HEK293 (cell line): ENCODE measurements at regions not wholly inside any gene's neighbourhood (a gene's known extent, or its start where the extent isn't known, plus 50 kb on each side); places are given as distances from the start of the nearest gene placed in this dataset.

Experiments
- CTCF ChIA-PET: fragments of 350-600 bp; formaldehyde crosslinking; extraction: SDS; loops from one replicate; lab custom pipeline; 2021; ENCODE audit warnings: antibody characterized with exemption; lab: Yijun Ruan, JAX
- POLR2A ChIA-PET: fragments of 300-600 bp; formaldehyde crosslinking; extraction: SDS; loops from one replicate; lab custom pipeline; 2020; ENCODE audit warnings: antibody characterized with exemption, inconsistent platforms; lab: Yijun Ruan, JAX
- H3K27ac ChIP-seq: fragments of 200-500 bp; sonication (Bioruptor generic); 2 replicates; pipeline ENCODE4 v1.5.1; 2014; ENCODE audit warnings: low read depth, low read length, control low read depth, inconsistent platforms; ENCODE audit errors: extremely low read depth
- H3K36me3 ChIP-seq, 2 experiments: fragments of 200-500 bp in 1 of 2; sonication (Bioruptor generic) in 1 of 2; 1 replicate in 1 of 2; 2 replicates in 1 of 2; pipeline ENCODE4 v1.5.1; 2014 to 2017; ENCODE audit warnings: inconsistent platforms in 2 of 2, low read length in 2 of 2; ENCODE audit not compliant: control insufficient read depth in 2 of 2, insufficient read depth in 1 of 2
- H3K4me1 ChIP-seq: fragments of 200-500 bp; sonication (Bioruptor generic); 2 replicates; pipeline ENCODE4 v1.5.1; 2014; ENCODE audit warnings: mild to moderate bottlenecking, low read length, inconsistent platforms; ENCODE audit not compliant: control insufficient read depth, insufficient read depth
- H3K4me3 ChIP-seq: 2 replicates; pipeline ENCODE4 v1.5.1; 2011; ENCODE audit warnings: low read depth, mild to moderate bottlenecking, control low read depth, low read length, moderate library complexity
- H3K9me3 ChIP-seq: fragments of 200-500 bp; sonication (Bioruptor generic); 2 replicates; pipeline ENCODE4 v1.5.1; 2014; ENCODE audit warnings: low read depth, low read length, inconsistent platforms; ENCODE audit not compliant: control insufficient read depth, insufficient read depth
- BCL6B ChIP-seq: fragments of 450-650 bp; formaldehyde crosslinking; IDR thresholded peaks from 2 replicates; pipeline ENCODE4 v1.5.1; 2017; ENCODE audit warnings: missing biosample characterization, missing genetic modification characterization
- IKZF3 ChIP-seq: fragments of 450-650 bp; IDR thresholded peaks from 2 replicates; pipeline ENCODE4 v1.5.0; 2018; ENCODE audit warnings: missing biosample characterization, mild to moderate bottlenecking, missing genetic modification characterization, moderate library complexity
- KLF9 ChIP-seq: fragments of 450-650 bp; formaldehyde crosslinking; IDR thresholded peaks from 2 replicates; pipeline ENCODE4 v1.5.1; 2016; ENCODE audit warnings: missing biosample characterization, missing genetic modification characterization, low read depth
- PRDM1 ChIP-seq: fragments of 450-650 bp; formaldehyde crosslinking; IDR thresholded peaks from 2 replicates; pipeline ENCODE4; 2016; ENCODE audit warnings: missing biosample characterization, missing genetic modification characterization
- REPIN1 ChIP-seq: fragments of 450-650 bp; formaldehyde crosslinking; IDR thresholded peaks from 2 replicates; pipeline ENCODE4 v1.5.1; 2017; ENCODE audit warnings: missing biosample characterization, missing genetic modification characterization, low read depth
- SP2 ChIP-seq: fragments of 450-650 bp; formaldehyde crosslinking; IDR thresholded peaks from 2 replicates; pipeline ENCODE4 v1.5.1; 2016; ENCODE audit warnings: missing biosample characterization, missing genetic modification characterization
- TCF7L2 ChIP-seq: IDR thresholded peaks from 2 replicates; pipeline ENCODE4 v1.6.1; 2011; ENCODE audit warnings: low read depth, mild to moderate bottlenecking, inconsistent platforms, low read length, moderate library complexity, borderline replicate concordance
- TSHZ1 ChIP-seq: fragments of 450-650 bp; formaldehyde crosslinking; IDR thresholded peaks from 2 replicates; pipeline ENCODE4 v1.5.1; 2016; ENCODE audit warnings: missing biosample characterization, missing genetic modification characterization, borderline replicate concordance
- WT1 ChIP-seq: fragments of 450-650 bp; formaldehyde crosslinking; IDR thresholded peaks from 2 replicates; pipeline ENCODE4 v1.5.1; 2016; ENCODE audit warnings: missing biosample characterization, missing genetic modification characterization
- ZBTB20 ChIP-seq: fragments of 450-650 bp; formaldehyde crosslinking; IDR thresholded peaks from 2 replicates; pipeline ENCODE4 v1.5.1; 2016; ENCODE audit warnings: missing biosample characterization, missing genetic modification characterization
- ZFHX2 ChIP-seq: fragments of 450-650 bp; formaldehyde crosslinking; conservative IDR thresholded peaks from 2 replicates; pipeline ENCODE4 v1.5.1; 2016; ENCODE audit warnings: missing biosample characterization, missing genetic modification characterization
- ZFP69B ChIP-seq: fragments of 450-650 bp; formaldehyde crosslinking; IDR thresholded peaks from 2 replicates; pipeline ENCODE4 v1.5.1; 2016; ENCODE audit warnings: missing biosample characterization, missing genetic modification characterization
- ZNF140 ChIP-seq: fragments of 450-650 bp; formaldehyde crosslinking; IDR thresholded peaks from 2 replicates; pipeline ENCODE4 v1.5.1; 2016; ENCODE audit warnings: missing biosample characterization, missing genetic modification characterization
- ZNF16 ChIP-seq: fragments of 450-650 bp; formaldehyde crosslinking; IDR thresholded peaks from 2 replicates; pipeline ENCODE4 v1.5.1; 2016; ENCODE audit warnings: low read depth, missing biosample characterization, missing genetic modification characterization
- ZNF311 ChIP-seq: fragments of 450-650 bp; formaldehyde crosslinking; IDR thresholded peaks from 2 replicates; pipeline ENCODE4 v1.5.1; 2017; ENCODE audit warnings: missing biosample characterization, missing genetic modification characterization, borderline replicate concordance
- ZNF501 ChIP-seq: fragments of 450-650 bp; formaldehyde crosslinking; IDR thresholded peaks from 2 replicates; pipeline ENCODE4 v1.5.1; 2016; ENCODE audit warnings: missing biosample characterization, missing genetic modification characterization
- ZNF513 ChIP-seq: fragments of 450-650 bp; IDR thresholded peaks from 2 replicates; pipeline ENCODE4 v1.5.1; 2018; ENCODE audit warnings: missing biosample characterization, missing genetic modification characterization
- ZNF558 ChIP-seq: fragments of 450-650 bp; formaldehyde crosslinking; IDR thresholded peaks from 2 replicates; pipeline ENCODE4 v1.5.1; 2016; ENCODE audit warnings: missing biosample characterization, missing genetic modification characterization
- ZNF707 ChIP-seq: fragments of 450-650 bp; formaldehyde crosslinking; IDR thresholded peaks from 2 replicates; pipeline ENCODE4 v1.5.1; 2016; ENCODE audit warnings: missing biosample characterization, missing genetic modification characterization
- ZNF785 ChIP-seq: fragments of 450-650 bp; formaldehyde crosslinking; IDR thresholded peaks from 2 replicates; pipeline ENCODE4 v1.5.1; 2016; ENCODE audit warnings: missing biosample characterization, missing genetic modification characterization
- ZNF843 ChIP-seq: fragments of 450-650 bp; formaldehyde crosslinking; IDR thresholded peaks from 2 replicates; pipeline ENCODE4 v1.5.1; 2016; ENCODE audit warnings: missing biosample characterization, missing genetic modification characterization

GRCh38 chr16:26295625-26296304 lies 604.0 kb downstream of the HS3ST4 start:
- CTCF ChIA-PET, result no interaction called here

GRCh38 chr16:26301516-26301915 lies 609.8 kb downstream of the HS3ST4 start:
- Histone ChIP-seq H3K36me3 (no peaks in the 10 kb centered on the region), H3K9me3 (no peaks in the 10 kb centered on the region), H3K4me1 (no peaks in the 10 kb centered on the region), H3K4me3 (no peak overlapping the region), H3K27ac (no peak overlapping the region)
- ChIA-PET POLR2A (no interaction called here), CTCF (no interaction called here)
- TF ChIP-seq REPIN1 (tag by site-specific recombination), result no peak
- no peak for TF ChIP-seq ZFHX2 (tag by site-specific recombination)
- TF ChIP-seq BCL6B, result no peak
- no peak for TF ChIP-seq ZNF785
- no peak for TF ChIP-seq IKZF3 (tag by site-specific recombination)
- TF ChIP-seq SP2 (tag by site-specific recombination), result no peak
- no peak for TF ChIP-seq PRDM1
- no peak for TF ChIP-seq ZNF16 (tag by site-specific recombination)
- TF ChIP-seq KLF9 (tag by site-specific recombination), result no peak
- TF ChIP-seq ZNF140 (tag by site-specific recombination), result no peak
- TF ChIP-seq TSHZ1 (tag by site-specific recombination), result no peak
- no peak for TF ChIP-seq ZFP69B (tag by site-specific recombination)

More at GRCh38 chr16:26295625-26296304, 604.0 kb downstream of the HS3ST4 start:
- no peaks in the 10 kb centered on the region for H3K36me3 ChIP-seq
- TF ChIP-seq ZNF843 (tag by site-specific recombination) (no peak), ZNF311 (tag by site-specific recombination) (no peak), ZBTB20 (tag by site-specific recombination) (no peak), ZNF707 (tag by site-specific recombination) (no peak), ZNF558 (tag by site-specific recombination) (no peak), WT1 (tag by site-specific recombination) (no peak), ZNF501 (tag by site-specific recombination) (no peak), ZFP69B (tag by site-specific recombination) (no peak), TCF7L2 (no peak), ZNF513 (tag by site-specific recombination) (no peak)
- TF ChIP-seq, all 188 proteins: peak for 0
- Histone ChIP-seq H3K4me1 (no peaks in the 10 kb centered on the region), H3K4me3 (no peak overlapping the region), H3K9me3 (no peaks in the 10 kb centered on the region), H3K27ac (no peak overlapping the region)
- POLR2A ChIA-PET, result no interaction called here
